Heart left ventricle (tissue), 13 donors: ENCODE measurements at regions not wholly inside any gene's neighbourhood (a gene's known extent, or its start where the extent isn't known, plus 50 kb on each side); places are given as distances from the start of the nearest gene placed in this dataset.

ENCODE experiments used
- CTCF ChIP-seq, 12 donors: fragments of 200-600 bp; sonication (generic) in 4 of 12; IDR thresholded peaks; one replicate each; pipeline versions ENCODE4 v1.5.0 to v1.8.0; 2018 to 2022; ENCODE audit warnings: antibody characterized with exemption in 12 of 12, mild to moderate bottlenecking in 5 of 12
- POLR2A ChIP-seq, 2 donors: fragments of 450-650 bp; IDR thresholded peaks; one replicate each; pipeline ENCODE4 v1.6.1; 2017; ENCODE audit warnings: antibody characterized with exemption in 2 of 2, mild to moderate bottlenecking in 2 of 2, moderate library complexity in 2 of 2
- donor health status: ischemic (EF 13 %, LVEDD 7.1; RV severe dilation, severe dysfunction).
- donor health status: DM: no; HTN: yes; CAD: no.
- donor health status: DM: no; HTN: no; CAD: no.
- donor health status: ischemic (EF 25% LVEDD 6.9; RV normal size, moderate dysfunction).
- donor health status: ischemic (EF 25% LVEDD 5.7; RV mildly dilated, moderate dysfunction).
- donor health status: ischemic (EF 35%, LVEDD 5.7; RV mildly dilated, moderate dysfunction).
- donor health status: nonischemic (EF 11% LVEDD 7.7; RV severe dilation, severe dysfunction).
- donor health status: DM: yes; HTN: yes; CAD: no.
- donor health status: PGD.
- donor health status: ischemic (EF 29% LVEDD 5.4; RV normal size, mild dysfunction).
- donor health status: nonischemic (EF 23%, LVEDD 6.1; RV moderate dilation, normal function).

GRCh38 chr4:4948370-4948769, 70.9 kb downstream of the CYTL1 start:
- TF ChIP-seq CTCF (IDR thresholded peaks at IDR 0.05) (no peak), POLR2A (IDR thresholded peaks at IDR 0.05) (no peak)
